ENCODE measurements at regions not wholly inside any gene's neighbourhood (a gene's known extent, or its start where the extent isn't known, plus 50 kb on each side); places are given as distances from the start of the nearest gene placed in this dataset.
"Not testable (repeated sequence)": the region's sequence is repeated elsewhere in the genome, so short reads cannot be mapped to it uniquely, and the experiment has no call there.

DNA sequence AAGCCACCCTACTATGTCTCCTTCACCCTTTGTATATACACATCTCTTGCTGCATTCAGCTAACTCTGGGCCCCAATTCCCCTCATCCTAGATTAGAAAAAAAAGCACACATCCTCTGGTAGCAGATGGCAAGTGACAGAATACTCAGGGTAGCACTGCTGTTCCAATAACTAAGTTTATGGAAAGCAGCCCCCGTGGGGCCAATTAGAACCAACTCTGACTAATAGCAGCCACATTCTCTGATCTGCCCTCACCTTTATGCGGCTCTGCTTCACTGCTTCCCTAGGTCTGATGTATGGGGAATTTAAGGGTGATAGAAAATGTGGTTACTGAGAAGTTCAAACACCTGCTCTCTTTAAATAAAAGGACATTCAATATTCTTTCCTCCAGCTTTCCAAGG, 74.9 kb upstream of the SETMAR start:
- DNase-seq: no peak

DNA sequence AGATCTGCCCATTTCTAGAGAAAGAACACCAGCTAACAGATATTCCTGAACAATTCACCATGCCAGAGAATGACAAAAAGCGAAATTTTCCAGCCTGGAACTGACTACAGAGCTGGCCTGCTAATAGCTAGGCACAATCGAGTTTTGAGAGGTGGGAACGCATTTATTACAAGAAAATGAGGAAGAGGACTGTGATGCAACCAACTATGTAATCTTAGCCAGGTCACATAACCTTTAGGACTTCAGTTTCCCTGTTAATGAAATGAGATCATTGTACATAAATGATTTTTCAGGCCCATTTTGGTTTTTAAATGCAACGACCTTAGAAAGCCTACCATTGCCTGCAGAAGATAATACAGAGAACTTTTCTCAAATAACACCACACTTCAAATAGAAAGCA, 72.1 kb upstream of the SETMAR start:
- DNase-seq: no peak

DNA sequence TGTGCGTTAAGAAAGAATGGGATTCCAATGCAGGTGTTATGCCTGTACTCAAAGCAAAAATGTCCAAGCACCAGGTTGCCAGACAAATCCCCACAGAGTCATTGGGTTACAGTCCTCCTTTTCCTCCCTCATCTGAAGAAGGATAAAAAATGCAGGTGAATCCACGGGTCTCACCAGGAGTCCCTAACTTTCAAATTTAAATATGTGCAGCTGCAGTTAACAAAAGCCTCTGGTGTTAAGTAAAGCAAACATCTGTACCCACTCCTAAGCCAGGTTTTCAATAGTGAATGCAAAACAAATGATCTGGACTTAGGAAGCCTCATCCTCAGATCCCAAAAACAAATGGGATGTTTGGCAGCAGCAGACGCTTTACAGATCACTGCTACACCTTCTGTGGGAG, 70.4 kb upstream of the SETMAR start:
- DNase-seq: no peak

DNA sequence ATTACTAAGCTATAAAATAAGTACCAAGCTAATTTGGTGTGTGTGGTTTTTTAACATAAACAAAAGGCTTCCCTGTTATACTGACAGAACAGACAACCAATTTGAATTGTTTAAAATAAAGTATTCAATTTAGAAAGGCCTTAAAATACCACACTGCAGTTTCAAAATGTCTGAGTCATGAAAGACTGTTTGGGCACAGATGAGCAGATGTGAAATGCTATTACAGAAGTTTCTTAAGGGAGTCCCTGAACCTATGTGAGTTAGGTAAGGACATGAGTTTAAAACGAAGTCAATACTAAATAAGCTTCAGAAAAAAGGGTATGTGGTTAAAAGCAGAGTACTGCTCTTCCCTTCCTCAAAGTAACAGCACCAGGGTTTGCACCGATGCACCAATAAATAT, 69.7 kb upstream of the SETMAR start:
- no peak for DNase-seq

DNA sequence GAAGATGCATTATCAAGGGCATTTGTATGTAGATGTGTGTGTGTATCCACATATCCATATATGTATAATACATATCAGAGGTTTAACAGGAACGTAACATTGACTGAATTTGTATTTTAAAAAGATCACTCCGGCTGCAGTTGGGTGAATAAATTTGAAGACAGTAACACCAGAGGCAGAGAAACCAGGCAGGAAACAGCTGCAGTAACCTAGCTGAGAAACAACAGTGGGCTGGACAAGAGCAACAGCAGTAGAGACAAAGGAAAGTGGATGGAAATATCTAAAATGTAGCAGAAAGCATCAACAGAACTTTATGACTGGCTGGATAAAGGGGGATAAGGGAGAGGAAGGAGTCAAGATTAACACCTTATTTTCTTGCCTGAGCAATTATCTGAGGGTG, 68.3 kb upstream of the SETMAR start:
- no peak for DNase-seq

DNA sequence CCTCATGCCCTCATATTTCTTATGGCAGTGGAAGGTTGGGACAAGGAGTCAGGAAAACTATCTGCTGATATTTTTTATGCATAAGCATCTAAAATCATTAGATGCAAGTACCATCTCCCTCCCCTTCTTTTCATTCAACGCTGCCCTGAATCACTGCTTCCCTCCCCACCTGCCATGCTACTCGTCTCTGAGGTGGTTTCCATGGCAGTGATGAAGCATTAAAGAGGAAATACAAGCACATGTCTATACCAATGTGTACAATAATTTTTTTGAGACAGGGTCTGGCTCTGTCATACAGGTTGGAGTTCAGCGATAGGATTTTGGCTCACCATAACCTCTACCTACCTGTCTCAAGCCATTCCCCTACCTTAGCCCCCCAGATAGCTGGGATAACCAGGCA, 67.5 kb upstream of the SETMAR start:
- no peak for DNase-seq

DNA sequence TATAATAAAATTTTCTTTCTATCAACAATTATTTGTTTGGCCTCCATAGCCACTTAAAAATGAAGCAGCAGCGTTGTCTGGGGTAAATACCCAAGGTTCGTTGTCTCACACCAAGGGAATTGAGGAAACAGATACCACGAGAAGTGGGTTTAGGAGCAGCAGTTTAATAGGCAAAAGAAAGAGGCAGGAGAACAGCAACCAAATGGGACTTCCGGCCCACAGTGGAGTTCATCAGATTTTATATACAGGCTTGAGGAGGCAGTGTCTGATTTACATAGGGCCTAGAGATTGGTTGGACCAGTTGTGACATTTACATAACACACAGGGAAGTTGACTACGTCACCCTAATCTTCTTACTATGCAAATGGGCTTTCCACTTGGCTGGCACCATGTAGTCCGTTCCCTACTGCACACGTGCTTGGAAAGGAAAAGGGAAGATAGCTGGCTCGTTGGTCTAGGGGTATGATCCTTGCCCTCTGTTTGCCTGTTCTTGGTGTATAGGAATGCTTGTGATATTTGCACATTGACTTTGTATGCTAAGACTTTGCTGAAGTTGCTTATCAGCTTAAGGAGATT, 61.5 kb upstream of the SETMAR start:
- no peak for DNase-seq

DNA sequence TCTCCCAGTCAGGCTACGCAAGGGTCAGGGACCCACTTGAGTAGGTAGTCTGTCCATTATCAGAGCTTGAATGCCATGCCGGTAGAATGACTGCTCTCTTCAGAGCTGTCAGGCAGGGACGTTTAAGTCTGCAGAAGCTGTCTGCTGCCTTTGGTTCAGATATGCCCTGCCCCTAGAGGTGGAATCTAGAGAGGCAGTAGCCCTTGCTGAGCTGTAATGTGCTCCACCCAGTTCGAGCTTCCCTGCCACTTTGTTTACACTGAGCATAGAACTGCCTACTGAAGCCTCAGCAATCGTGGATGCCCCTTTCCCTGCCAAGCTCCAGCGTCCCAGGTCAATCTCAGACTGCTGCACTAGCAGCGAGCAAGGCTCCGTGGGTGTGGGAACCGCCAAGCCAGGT, 57.5 kb upstream of the SETMAR start:
- no peak for DNase-seq

DNA sequence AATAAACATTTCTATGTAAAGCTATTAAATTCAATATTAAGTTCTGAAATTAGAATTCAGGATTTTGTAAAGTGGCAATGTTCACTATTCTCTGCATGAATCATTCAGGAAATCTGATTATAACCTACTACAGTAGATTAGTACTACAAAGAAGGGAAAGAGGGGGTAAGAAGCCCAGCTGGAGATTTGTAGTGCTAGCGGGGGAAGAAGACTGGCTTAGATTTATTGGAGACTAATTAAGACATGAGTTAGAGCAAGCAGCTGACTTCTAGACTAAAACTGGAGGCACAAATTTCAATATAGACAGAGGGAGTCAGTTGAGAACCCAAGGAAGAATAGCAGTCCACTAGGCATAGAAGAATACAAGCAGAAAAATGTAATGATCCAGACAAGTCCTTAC, 55.8 kb upstream of the SETMAR start:
- no peak for DNase-seq

DNA sequence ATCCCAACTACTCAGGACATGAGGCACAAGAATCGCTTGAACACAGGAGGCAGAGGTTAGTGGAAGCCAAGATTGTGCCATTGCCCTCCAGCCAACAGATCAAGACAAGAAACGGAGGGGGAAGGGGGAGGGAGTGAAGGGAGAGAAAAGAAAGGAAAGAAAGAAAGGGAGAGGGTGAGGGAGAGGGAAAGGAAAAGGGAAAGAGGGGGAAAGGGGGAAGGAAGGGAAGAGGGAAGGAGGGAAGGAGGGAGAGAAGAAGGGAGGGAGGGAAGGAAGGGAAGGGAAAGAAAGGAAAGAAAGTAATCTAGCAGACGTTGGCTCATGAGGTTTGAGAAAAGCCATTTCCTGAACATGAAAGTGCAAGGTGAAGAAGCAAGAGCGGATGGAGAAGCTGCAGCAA, 53.1 kb upstream of the SETMAR start:
- DNase-seq: no peak

DNA sequence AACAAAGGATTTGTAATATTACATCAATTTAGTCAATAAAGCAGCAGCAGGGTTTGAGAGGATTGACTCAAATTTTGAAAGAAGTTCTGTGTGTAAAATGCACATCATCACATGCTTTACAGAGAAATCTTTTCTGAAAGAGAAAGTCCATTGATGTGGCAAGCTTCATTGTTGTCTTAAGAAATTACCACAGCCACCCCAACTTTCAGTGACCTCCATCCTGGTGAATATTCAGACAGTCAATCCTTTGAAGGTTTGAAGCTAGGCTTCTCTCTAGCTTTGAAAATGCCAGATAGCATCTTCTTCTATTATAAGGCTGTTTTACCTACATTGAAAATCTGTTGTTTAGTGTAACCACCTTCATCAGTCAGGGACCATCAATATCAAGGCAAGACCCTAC, 51.8 kb upstream of the SETMAR start:
- no peak for DNase-seq

DNA sequence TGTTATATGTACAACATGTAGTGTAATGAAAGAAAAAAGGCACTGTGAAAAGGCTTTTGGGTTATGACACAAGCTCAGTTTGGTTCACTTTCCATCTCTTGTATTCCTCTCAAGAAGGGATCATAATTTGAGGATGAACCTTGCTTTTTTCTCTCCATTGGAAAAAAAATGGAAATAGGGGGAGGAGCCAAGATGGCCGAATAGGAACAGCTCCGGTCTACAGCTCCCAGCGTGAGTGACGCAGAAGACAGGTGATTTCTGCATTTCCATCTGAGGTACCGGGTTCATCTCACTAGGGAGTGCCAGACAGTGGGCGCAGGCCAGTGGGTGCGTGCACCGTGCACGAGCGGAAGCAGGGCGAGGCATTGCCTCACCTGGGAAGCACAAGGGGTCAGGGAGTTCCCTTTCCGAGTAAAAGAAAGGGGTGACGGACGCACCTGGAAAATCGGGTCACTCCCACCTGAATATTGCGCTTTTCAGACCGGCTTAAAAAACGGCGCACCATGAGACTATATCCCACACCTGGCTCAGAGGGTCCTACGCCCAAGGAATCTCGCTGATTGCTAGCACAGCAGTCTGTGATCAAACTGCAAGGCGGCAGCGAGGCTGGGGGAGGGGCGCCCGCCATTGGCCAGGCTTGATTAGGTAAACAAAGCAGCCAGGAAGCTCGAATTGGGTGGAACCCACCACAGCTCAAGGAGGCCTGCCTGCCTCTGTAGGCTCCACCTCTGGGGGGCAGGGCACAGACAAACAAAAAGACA, 49.9 kb upstream of the SETMAR start:
- DNase-seq: not testable (repeated sequence)
